GM12878 (cell line): ENCODE measurements at regions not wholly inside any gene's neighbourhood (a gene's known extent, or its start where the extent isn't known, plus 50 kb on each side); places are given as distances from the start of the nearest gene placed in this dataset.

Experiments
- CEBPB ChIP-seq, 2 experiments: fragments of 150-350 bp in 1 of 2; IDR thresholded peaks; 2 replicates each; pipeline ENCODE4 v1.6.1; 2012 to 2014; ENCODE audit warnings: low read depth in 2 of 2, low read length in 2 of 2, borderline replicate concordance in 1 of 2, inconsistent platforms in 1 of 2
- FOXM1 ChIP-seq: IDR thresholded peaks from 2 replicates; pipeline ENCODE4 v1.6.1; 2012; ENCODE audit warnings: low read depth, mild to moderate bottlenecking, inconsistent platforms, low read length, moderate library complexity
- MTA3 ChIP-seq: IDR thresholded peaks from 2 replicates; pipeline ENCODE4 v1.6.1; 2012; ENCODE audit warnings: low read length, inconsistent platforms, borderline replicate concordance
- MXI1 ChIP-seq: fragments of 150-350 bp; IDR thresholded peaks from 2 replicates; pipeline ENCODE4 v1.6.1; 2011; ENCODE audit warnings: low read depth, mild to moderate bottlenecking, inconsistent platforms, low read length, improper control_type of control experiment
- RAD21 ChIP-seq: IDR thresholded peaks from 2 replicates; pipeline ENCODE4 v1.6.1; 2011; ENCODE audit warnings: mild to moderate bottlenecking, low read depth, low read length, moderate library complexity; ENCODE audit not compliant: insufficient read depth
- SMARCA5 ChIP-seq: fragments of 450-650 bp; IDR thresholded peaks from 2 replicates; pipeline ENCODE4 v1.6.1; 2017; ENCODE audit warnings: mild to moderate bottlenecking
- TBL1XR1 ChIP-seq: IDR thresholded peaks from 2 replicates; pipeline ENCODE4 v1.6.1; 2012; ENCODE audit warnings: low read depth, low read length, improper control_type of control experiment
- TF ChIP-seq, protein P1 (sequence below): fragments of 450-650 bp; IDR thresholded peaks from 2 replicates; pipeline ENCODE4 v1.6.1; 2017; ENCODE audit warnings: borderline replicate concordance
- TF ChIP-seq, protein P2 (sequence below): IDR thresholded peaks from 2 replicates; pipeline ENCODE4 v1.6.1; 2011; ENCODE audit warnings: mild to moderate bottlenecking, low read depth, low read length, moderate library complexity; ENCODE audit not compliant: insufficient replicate concordance
- TF ChIP-seq, protein P3 (sequence below): fragments of 450-650 bp; IDR thresholded peaks from 2 replicates; pipeline ENCODE4 v1.6.1; 2016; ENCODE audit warnings: mild to moderate bottlenecking, moderate library complexity, borderline replicate concordance

DNA sequence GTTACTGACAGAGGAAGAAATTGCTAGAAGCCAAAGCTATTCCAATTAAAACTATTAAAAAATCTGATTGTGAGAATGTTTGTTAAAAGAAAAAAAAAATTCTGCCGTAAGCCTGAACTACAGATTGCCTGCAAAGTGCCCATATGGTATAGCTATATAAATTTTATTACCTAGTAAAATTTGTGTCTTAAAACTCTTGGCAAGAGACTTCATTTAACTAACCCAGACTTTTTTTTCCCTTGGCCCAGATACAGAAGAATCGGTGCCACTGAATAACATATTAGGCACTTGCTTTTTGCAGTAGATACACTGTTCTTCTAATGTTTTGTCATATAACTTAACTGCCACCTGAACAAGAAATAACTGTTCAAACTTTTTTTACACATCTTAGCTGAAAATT is 125.5 kb downstream of the RPS29 start (continued):
- TF ChIP-seq, protein P1, sequence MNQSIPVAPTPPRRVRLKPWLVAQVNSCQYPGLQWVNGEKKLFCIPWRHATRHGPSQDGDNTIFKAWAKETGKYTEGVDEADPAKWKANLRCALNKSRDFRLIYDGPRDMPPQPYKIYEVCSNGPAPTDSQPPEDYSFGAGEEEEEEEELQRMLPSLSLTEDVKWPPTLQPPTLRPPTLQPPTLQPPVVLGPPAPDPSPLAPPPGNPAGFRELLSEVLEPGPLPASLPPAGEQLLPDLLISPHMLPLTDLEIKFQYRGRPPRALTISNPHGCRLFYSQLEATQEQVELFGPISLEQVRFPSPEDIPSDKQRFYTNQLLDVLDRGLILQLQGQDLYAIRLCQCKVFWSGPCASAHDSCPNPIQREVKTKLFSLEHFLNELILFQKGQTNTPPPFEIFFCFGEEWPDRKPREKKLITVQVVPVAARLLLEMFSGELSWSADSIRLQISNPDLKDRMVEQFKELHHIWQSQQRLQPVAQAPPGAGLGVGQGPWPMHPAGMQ, result no peak
- TF ChIP-seq FOXM1, result no peak
- TF ChIP-seq MTA3, result no peak
- no peak for TF ChIP-seq TBL1XR1
- TF ChIP-seq, protein P2, sequence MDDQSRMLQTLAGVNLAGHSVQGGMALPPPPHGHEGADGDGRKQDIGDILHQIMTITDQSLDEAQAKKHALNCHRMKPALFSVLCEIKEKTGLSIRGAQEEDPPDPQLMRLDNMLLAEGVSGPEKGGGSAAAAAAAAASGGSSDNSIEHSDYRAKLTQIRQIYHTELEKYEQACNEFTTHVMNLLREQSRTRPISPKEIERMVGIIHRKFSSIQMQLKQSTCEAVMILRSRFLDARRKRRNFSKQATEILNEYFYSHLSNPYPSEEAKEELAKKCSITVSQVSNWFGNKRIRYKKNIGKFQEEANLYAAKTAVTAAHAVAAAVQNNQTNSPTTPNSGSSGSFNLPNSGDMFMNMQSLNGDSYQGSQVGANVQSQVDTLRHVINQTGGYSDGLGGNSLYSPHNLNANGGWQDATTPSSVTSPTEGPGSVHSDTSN, result no peak
- TF ChIP-seq CEBPB (IDR thresholded peaks at IDR 0.05; ENCODE audit: borderline replicate concordance in 1 of 2, low read depth in 2 of 2, low read length in 2 of 2), result no peak
- no peak for TF ChIP-seq SMARCA5
- TF ChIP-seq, protein P3, sequence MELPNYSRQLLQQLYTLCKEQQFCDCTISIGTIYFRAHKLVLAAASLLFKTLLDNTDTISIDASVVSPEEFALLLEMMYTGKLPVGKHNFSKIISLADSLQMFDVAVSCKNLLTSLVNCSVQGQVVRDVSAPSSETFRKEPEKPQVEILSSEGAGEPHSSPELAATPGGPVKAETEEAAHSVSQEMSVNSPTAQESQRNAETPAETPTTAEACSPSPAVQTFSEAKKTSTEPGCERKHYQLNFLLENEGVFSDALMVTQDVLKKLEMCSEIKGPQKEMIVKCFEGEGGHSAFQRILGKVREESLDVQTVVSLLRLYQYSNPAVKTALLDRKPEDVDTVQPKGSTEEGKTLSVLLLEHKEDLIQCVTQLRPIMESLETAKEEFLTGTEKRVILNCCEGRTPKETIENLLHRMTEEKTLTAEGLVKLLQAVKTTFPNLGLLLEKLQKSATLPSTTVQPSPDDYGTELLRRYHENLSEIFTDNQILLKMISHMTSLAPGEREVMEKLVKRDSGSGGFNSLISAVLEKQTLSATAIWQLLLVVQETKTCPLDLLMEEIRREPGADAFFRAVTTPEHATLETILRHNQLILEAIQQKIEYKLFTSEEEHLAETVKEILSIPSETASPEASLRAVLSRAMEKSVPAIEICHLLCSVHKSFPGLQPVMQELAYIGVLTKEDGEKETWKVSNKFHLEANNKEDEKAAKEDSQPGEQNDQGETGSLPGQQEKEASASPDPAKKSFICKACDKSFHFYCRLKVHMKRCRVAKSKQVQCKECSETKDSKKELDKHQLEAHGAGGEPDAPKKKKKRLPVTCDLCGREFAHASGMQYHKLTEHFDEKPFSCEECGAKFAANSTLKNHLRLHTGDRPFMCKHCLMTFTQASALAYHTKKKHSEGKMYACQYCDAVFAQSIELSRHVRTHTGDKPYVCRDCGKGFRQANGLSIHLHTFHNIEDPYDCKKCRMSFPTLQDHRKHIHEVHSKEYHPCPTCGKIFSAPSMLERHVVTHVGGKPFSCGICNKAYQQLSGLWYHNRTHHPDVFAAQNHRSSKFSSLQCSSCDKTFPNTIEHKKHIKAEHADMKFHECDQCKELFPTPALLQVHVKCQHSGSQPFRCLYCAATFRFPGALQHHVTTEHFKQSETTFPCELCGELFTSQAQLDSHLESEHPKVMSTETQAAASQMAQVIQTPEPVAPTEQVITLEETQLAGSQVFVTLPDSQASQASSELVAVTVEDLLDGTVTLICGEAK, result no peak
- no peak for TF ChIP-seq MXI1
- TF ChIP-seq RAD21, result no peak
